DMS153 treated with DMSO at 0.1 percent for 48 hours (cell line): ENCODE measurements at regions not wholly inside any gene's neighbourhood (a gene's known extent, or its start where the extent isn't known, plus 50 kb on each side); places are given as distances from the start of the nearest gene placed in this dataset.
"Not testable (repeated sequence)": the region's sequence is repeated elsewhere in the genome, so short reads cannot be mapped to it uniquely, and the experiment has no call there.

Experiments used
- DNase-seq: peaks from one replicate; lab custom pipeline; 2025; ENCODE audit not compliant: unreplicated experiment; lab: John Stamatoyannopoulos, UW

- no peak for DNase-seq
Measured at GRCh38 chr3:118671192-118671591, 363.5 kb downstream of the IGSF11 start.

- DNase-seq: no peak
Measured at GRCh38 chr3:118675305-118675704, 359.3 kb downstream of the IGSF11 start.

GRCh38 chr3:118678663-118679062, 356.0 kb downstream of the IGSF11 start:
- DNase-seq: not testable (repeated sequence)

GRCh38 chr3:118682921-118683320, 351.7 kb downstream of the IGSF11 start:
- no peak for DNase-seq

- DNase-seq: no peak
Measured at GRCh38 chr3:118683636-118684035, 351.0 kb downstream of the IGSF11 start.

GRCh38 chr3:118688396-118688884, 346.2 kb downstream of the IGSF11 start:
- no peak for DNase-seq

GRCh38 chr3:118692416-118692815, 342.2 kb downstream of the IGSF11 start:
- no peak for DNase-seq

GRCh38 chr3:118705487-118706219, 329.0 kb downstream of the IGSF11 start:
- no peak for DNase-seq

- DNase-seq: no peak
Measured at GRCh38 chr3:118707991-118708390, 326.7 kb downstream of the IGSF11 start.

GRCh38 chr3:118710532-118710931, 324.1 kb downstream of the IGSF11 start:
- DNase-seq: no peak

- no peak for DNase-seq
Measured at GRCh38 chr3:118713502-118714207, 321.0 kb downstream of the IGSF11 start.

GRCh38 chr3:118714800-118715199, 319.8 kb downstream of the IGSF11 start:
- DNase-seq: no peak

- no peak for DNase-seq
Measured at GRCh38 chr3:118729546-118729945, 305.1 kb downstream of the IGSF11 start.

GRCh38 chr3:118734664-118735063, 300.0 kb downstream of the IGSF11 start:
- DNase-seq: no peak

GRCh38 chr3:118736107-118736506, 298.5 kb downstream of the IGSF11 start:
- DNase-seq: no peak

- no peak for DNase-seq
Measured at GRCh38 chr3:118740722-118741290, 293.8 kb downstream of the IGSF11 start.

GRCh38 chr3:118742760-118743159, 291.9 kb downstream of the IGSF11 start:
- no peak for DNase-seq

- no peak for DNase-seq
Measured at GRCh38 chr3:118744186-118744585, 290.5 kb downstream of the IGSF11 start.

GRCh38 chr3:118754406-118755252, 280.0 kb downstream of the IGSF11 start:
- DNase-seq: no peak

GRCh38 chr3:118755253-118755801, 279.3 kb downstream of the IGSF11 start:
- DNase-seq: no peak
